ENCODE measurements at regions not wholly inside any gene's neighbourhood (a gene's known extent, or its start where the extent isn't known, plus 50 kb on each side); places are given as distances from the start of the nearest gene placed in this dataset.

DNA sequence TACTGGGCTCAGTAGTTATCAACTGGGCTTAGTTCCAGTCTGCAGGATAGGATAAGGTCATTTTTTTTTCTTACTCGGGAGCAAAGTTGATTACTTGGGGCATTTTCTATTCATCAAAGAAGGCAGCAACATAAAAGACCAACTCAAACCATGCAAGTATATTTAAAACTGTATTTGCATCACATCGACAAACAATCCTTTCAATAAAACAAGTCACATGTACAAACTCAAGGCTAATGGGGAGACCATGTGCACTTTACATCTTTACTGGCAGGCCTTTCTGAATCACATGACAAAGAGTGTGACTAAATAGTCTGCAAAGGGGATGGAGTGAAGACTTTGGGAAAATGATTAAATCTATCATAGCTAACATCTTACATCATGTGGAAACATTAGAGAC lies 610.4 kb upstream of the BOD1L1 start:
- TF ChIP-seq, protein P1, sequence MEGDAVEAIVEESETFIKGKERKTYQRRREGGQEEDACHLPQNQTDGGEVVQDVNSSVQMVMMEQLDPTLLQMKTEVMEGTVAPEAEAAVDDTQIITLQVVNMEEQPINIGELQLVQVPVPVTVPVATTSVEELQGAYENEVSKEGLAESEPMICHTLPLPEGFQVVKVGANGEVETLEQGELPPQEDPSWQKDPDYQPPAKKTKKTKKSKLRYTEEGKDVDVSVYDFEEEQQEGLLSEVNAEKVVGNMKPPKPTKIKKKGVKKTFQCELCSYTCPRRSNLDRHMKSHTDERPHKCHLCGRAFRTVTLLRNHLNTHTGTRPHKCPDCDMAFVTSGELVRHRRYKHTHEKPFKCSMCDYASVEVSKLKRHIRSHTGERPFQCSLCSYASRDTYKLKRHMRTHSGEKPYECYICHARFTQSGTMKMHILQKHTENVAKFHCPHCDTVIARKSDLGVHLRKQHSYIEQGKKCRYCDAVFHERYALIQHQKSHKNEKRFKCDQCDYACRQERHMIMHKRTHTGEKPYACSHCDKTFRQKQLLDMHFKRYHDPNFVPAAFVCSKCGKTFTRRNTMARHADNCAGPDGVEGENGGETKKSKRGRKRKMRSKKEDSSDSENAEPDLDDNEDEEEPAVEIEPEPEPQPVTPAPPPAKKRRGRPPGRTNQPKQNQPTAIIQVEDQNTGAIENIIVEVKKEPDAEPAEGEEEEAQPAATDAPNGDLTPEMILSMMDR (IDR thresholded peaks at IDR 0.05 in 4 of 5, conservative IDR thresholded peaks at IDR 0.05 in 1 of 5): no peak
- TF ChIP-seq POLR2A (IDR thresholded peaks at IDR 0.05): no peak

All from gastrocnemius medialis (tissue), 4 donors.